HG02678 (cell line): ENCODE measurements at regions not wholly inside any gene's neighbourhood (a gene's known extent, or its start where the extent isn't known, plus 50 kb on each side); places are given as distances from the start of the nearest gene placed in this dataset.
"Not testable (repeated sequence)": the region's sequence is repeated elsewhere in the genome, so short reads cannot be mapped to it uniquely, and the experiment has no call there.

Experiments used
- ATAC-seq: cut with Tn5 transposase; IDR thresholded peaks from one replicate; pipeline ENCODE4 v1.9.1; 2021; ENCODE audit warnings: mild to moderate bottlenecking, moderate library complexity; ENCODE audit not compliant: unreplicated experiment

GRCh38 chr9:708551-709432 is 132.7 kb upstream of the DMRT1 start:
- no peak for ATAC-seq

- ATAC-seq, result no peak
Measured at GRCh38 chr9:710951-711745, 130.3 kb upstream of the DMRT1 start.

- ATAC-seq, result no peak
Measured at GRCh38 chr9:711761-712553, 129.5 kb upstream of the DMRT1 start.

- ATAC-seq, result no peak
Measured at GRCh38 chr9:712643-713042, 128.9 kb upstream of the DMRT1 start.

GRCh38 chr9:713091-713490 is 128.4 kb upstream of the DMRT1 start:
- no peak for ATAC-seq

GRCh38 chr9:714675-715074 is 126.8 kb upstream of the DMRT1 start:
- no peak for ATAC-seq

GRCh38 chr9:715300-715699 is 126.2 kb upstream of the DMRT1 start:
- ATAC-seq, result no peak

- ATAC-seq, result no peak
Measured at GRCh38 chr9:715743-716400, 125.6 kb upstream of the DMRT1 start.

- no peak for ATAC-seq
Measured at GRCh38 chr9:717722-718121, 123.8 kb upstream of the DMRT1 start.

- ATAC-seq, result no peak
Measured at GRCh38 chr9:720239-720881, 121.1 kb upstream of the DMRT1 start.

- ATAC-seq, result no peak
Measured at GRCh38 chr9:722388-722980, 119.0 kb upstream of the DMRT1 start.

- not testable (repeated sequence) for ATAC-seq
Measured at GRCh38 chr9:724461-724860, 117.0 kb upstream of the DMRT1 start.

- no peak for ATAC-seq
Measured at GRCh38 chr9:726005-726404, 115.5 kb upstream of the DMRT1 start.

- ATAC-seq, result no peak
Measured at GRCh38 chr9:727767-728166, 113.7 kb upstream of the DMRT1 start.

- no peak for ATAC-seq
Measured at GRCh38 chr9:728535-728934, 113.0 kb upstream of the DMRT1 start.

- ATAC-seq, result no peak
Measured at GRCh38 chr9:731474-731873, 110.0 kb upstream of the DMRT1 start.

- ATAC-seq, result no peak
Measured at GRCh38 chr9:734831-735511, 106.5 kb upstream of the DMRT1 start.

- no peak for ATAC-seq
Measured at GRCh38 chr9:737400-738120, 103.9 kb upstream of the DMRT1 start.
